Tibial nerve (tissue), 3 donors: ENCODE measurements at regions not wholly inside any gene's neighbourhood (a gene's known extent, or its start where the extent isn't known, plus 50 kb on each side); places are given as distances from the start of the nearest gene placed in this dataset.

ENCODE experiments used
- POLR2A ChIP-seq, 2 donors: fragments of 450-650 bp; IDR thresholded peaks; one replicate each; pipeline ENCODE4 v1.6.1; 2017; ENCODE audit warnings: antibody characterized with exemption in 2 of 2, mild to moderate bottlenecking in 2 of 2, moderate library complexity in 2 of 2
- TF ChIP-seq, protein P1 (sequence below), 5 experiments: fragments of 200-600 bp in 3 of 5; fragments of 450-650 bp in 2 of 5; sonication (generic) in 3 of 5; IDR thresholded peaks; one replicate each; pipeline ENCODE4 v1.5.1; 2016 to 2019; ENCODE audit warnings: antibody characterized with exemption in 5 of 5, mild to moderate bottlenecking in 3 of 5, moderate library complexity in 2 of 5

DNA sequence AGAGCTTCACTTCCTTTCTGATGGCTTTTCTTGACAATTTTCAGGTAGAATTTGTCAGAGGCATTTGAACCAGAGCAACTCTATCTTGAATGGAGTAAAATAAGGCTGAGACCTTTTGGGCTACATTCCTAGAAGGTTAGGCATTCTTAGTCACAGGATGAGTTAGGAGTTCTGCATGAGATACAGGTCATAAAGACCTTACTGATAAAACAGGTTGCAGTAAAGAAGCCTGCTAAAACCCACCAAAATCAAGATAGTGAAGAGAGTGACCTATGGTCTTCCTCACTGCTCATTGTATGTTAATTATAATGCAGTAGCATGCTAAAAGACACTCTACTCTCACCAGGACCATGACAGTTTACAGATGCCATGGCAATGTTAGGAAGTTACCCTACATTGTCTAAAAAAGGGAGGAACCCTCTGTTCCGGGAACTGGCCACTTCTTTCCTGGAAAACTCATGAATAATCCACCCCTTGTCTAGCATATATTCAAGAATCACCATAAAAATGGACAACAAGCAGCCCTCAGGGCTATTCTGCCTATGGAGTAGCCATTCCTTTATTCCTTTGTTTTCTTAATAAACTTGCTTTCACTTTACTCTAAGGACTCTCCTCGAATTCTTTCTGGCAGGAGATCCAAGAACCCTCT is 1519.7 kb upstream of the TENM4 start:
- no peak for TF ChIP-seq POLR2A (IDR thresholded peaks at IDR 0.05)
- TF ChIP-seq, protein P1, sequence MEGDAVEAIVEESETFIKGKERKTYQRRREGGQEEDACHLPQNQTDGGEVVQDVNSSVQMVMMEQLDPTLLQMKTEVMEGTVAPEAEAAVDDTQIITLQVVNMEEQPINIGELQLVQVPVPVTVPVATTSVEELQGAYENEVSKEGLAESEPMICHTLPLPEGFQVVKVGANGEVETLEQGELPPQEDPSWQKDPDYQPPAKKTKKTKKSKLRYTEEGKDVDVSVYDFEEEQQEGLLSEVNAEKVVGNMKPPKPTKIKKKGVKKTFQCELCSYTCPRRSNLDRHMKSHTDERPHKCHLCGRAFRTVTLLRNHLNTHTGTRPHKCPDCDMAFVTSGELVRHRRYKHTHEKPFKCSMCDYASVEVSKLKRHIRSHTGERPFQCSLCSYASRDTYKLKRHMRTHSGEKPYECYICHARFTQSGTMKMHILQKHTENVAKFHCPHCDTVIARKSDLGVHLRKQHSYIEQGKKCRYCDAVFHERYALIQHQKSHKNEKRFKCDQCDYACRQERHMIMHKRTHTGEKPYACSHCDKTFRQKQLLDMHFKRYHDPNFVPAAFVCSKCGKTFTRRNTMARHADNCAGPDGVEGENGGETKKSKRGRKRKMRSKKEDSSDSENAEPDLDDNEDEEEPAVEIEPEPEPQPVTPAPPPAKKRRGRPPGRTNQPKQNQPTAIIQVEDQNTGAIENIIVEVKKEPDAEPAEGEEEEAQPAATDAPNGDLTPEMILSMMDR (IDR thresholded peaks at IDR 0.05): no peak
